Gastrocnemius medialis (tissue), 4 donors: ENCODE measurements at regions not wholly inside any gene's neighbourhood (a gene's known extent, or its start where the extent isn't known, plus 50 kb on each side); places are given as distances from the start of the nearest gene placed in this dataset.

Experiments used
- ATAC-seq, 2 donors: fragments of 150-250 bp; one replicate each; pipeline ENCODE4 v1.9.1; 2016
- DNase-seq, 2 donors: peaks; one replicate each; pipeline ENCODE4 v3.0.0-alpha.2; 2019
- H3K27ac ChIP-seq, 4 donors: fragments of 200-600 bp; sonication (generic); 1 replicate in 1 of 4; 2 replicates in 3 of 4; pipeline ENCODE4 v1.5.1; 2016 to 2018; ENCODE audit warnings: mild to moderate bottlenecking in 2 of 4, moderate library complexity in 1 of 4
- H3K27me3 ChIP-seq, 3 donors: fragments of 200-600 bp; sonication (generic) in 2 of 3; 1 replicate in 1 of 3; 2 replicates in 2 of 3; pipeline versions ENCODE4 v1.5.1 to v1.6.0; 2016 to 2019; ENCODE audit warnings: mild to moderate bottlenecking in 1 of 3, moderate library complexity in 1 of 3
- H3K36me3 ChIP-seq, 2 donors: fragments of 200-600 bp; sonication (generic) in 1 of 2; one replicate each; pipeline ENCODE4 v1.5.1; 2017 to 2018
- H3K4me1 ChIP-seq, 2 donors: fragments of 200-600 bp; sonication (generic) in 1 of 2; one replicate each; pipeline ENCODE4 v1.5.1; 2016 to 2017; ENCODE audit warnings: mild to moderate bottlenecking in 2 of 2
- H3K4me3 ChIP-seq, 4 donors: fragments of 200-600 bp; sonication (generic) in 3 of 4; 1 replicate in 1 of 4; 2 replicates in 3 of 4; pipeline ENCODE4 v1.5.1; 2016 to 2019; ENCODE audit warnings: mild to moderate bottlenecking in 2 of 4
- H3K9me3 ChIP-seq, 3 donors: fragments of 200-600 bp; sonication (generic) in 2 of 3; 1 replicate in 1 of 3; 2 replicates in 2 of 3; pipeline ENCODE4 v1.5.1; 2016 to 2019
- POLR2A ChIP-seq, 2 donors: fragments of 450-650 bp; IDR thresholded peaks; one replicate each; pipeline ENCODE4 v1.6.1; 2017; ENCODE audit warnings: antibody characterized with exemption in 2 of 2, mild to moderate bottlenecking in 2 of 2, moderate library complexity in 2 of 2
- in situ Hi-C, 4 donors: fragments of 200-750 bp; cut with MboI; loops; one replicate each; pipeline versions ENCODE4 v1.15.0 to v1.8.0; 2017; ENCODE audit warnings: low sequenced_read_pairs in 4 of 4
- intact Hi-C: fragments of 100-400 bp; cut with DNase I; formaldehyde crosslinking; loops from one replicate; pipeline ENCODE4 v1.15.1; 2023; ENCODE audit warnings: low total_unique reads
- TF ChIP-seq, protein P1 (sequence below), 5 experiments: fragments of 450-650 bp in 3 of 5; fragments of 200-600 bp in 2 of 5; sonication (generic) in 2 of 5; IDR thresholded peaks in 4 of 5; conservative IDR thresholded peaks in 1 of 5; 1 replicate in 4 of 5; 2 replicates in 1 of 5; pipeline ENCODE4 v1.5.1; 2016 to 2019; ENCODE audit warnings: antibody characterized with exemption in 5 of 5, mild to moderate bottlenecking in 3 of 5, moderate library complexity in 3 of 5

DNA sequence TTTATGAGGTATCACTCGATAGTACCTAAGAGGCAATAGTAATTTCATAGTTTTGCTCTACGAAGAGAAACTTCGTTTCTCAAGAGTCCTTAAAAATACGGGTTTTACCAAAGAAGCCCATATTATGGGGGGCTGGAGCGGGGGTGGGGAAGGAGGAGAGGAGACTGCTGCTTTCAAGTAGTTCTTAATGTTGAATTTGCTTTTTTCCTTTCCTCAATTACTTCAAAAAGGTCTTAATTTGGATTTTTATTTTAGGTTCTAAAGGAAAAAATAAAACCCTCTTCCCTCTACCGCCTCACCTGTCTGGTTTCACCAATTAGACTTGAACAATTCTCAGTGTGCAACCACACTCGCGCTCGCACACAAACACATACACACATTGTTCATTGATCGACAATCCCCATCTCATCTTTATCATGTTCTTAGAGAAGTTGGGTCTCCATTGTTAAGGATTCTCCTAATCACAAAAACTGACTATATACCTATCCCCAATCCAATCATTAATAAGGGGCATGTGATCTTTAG, 97.2 kb downstream of the HFE start:
- in situ Hi-C loops, result loop anchor here in 1 of 4 donors (25.0 kb wide), 1 partner anchor 1628 kb away; a partner anchor contains a TSS
- Histone ChIP-seq H3K4me1 (peaks cover 0 to 5% of the 10 kb centered on the region in 2 donors), H3K27ac (peak overlapping the region in 2 of 4 donors; percentile 58 to 66), H3K36me3 (no peaks in the 10 kb centered on the region), H3K9me3 (no peaks in the 10 kb centered on the region), H3K4me3 (peak overlapping the region in 2 of 4 donors; percentile 48 to 54), H3K27me3 (peaks cover 53 to 62% (median 59%) of the 10 kb centered on the region in 3 donors)
- ATAC-seq (no peak), DNase-seq (no peak)
- intact Hi-C loops, result no loop called here
- no peak for TF ChIP-seq POLR2A (IDR thresholded peaks at IDR 0.05)
- TF ChIP-seq, protein P1, sequence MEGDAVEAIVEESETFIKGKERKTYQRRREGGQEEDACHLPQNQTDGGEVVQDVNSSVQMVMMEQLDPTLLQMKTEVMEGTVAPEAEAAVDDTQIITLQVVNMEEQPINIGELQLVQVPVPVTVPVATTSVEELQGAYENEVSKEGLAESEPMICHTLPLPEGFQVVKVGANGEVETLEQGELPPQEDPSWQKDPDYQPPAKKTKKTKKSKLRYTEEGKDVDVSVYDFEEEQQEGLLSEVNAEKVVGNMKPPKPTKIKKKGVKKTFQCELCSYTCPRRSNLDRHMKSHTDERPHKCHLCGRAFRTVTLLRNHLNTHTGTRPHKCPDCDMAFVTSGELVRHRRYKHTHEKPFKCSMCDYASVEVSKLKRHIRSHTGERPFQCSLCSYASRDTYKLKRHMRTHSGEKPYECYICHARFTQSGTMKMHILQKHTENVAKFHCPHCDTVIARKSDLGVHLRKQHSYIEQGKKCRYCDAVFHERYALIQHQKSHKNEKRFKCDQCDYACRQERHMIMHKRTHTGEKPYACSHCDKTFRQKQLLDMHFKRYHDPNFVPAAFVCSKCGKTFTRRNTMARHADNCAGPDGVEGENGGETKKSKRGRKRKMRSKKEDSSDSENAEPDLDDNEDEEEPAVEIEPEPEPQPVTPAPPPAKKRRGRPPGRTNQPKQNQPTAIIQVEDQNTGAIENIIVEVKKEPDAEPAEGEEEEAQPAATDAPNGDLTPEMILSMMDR (IDR thresholded peaks at IDR 0.05 in 4 of 5, conservative IDR thresholded peaks at IDR 0.05 in 1 of 5), result no peak

DNA sequence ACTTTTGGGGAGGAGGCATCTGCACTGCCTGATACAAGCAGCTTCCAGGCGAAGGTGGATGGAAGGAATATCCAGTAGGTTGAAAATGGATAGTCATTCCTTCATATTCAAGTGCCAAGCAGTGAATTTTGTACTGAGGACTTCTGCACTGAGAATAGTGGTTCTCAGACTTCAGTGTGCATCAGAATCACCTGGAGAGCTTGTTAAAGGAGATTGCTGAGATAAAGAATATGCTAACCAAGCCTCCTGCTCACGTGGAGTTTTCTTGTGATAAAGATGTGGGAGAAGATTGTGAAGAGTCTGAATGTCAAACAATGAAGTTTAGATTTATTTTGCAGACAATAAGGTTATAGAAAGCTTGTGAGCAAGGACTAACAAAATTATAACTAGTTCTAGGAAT, 97.8 kb downstream of the HFE start:
- no peak for ATAC-seq
- no peaks in the 10 kb centered on the region for H3K9me3 ChIP-seq
- H3K36me3 ChIP-seq, result no peaks in the 10 kb centered on the region
- no peak overlapping the region for H3K27ac ChIP-seq
- peaks cover 59 to 67% (median 65%) of the 10 kb centered on the region in 3 donors for H3K27me3 ChIP-seq
- DNase-seq, result no peak
- intact Hi-C loops, result no loop called here
- TF ChIP-seq, protein P1 (IDR thresholded peaks at IDR 0.05 in 4 of 5, conservative IDR thresholded peaks at IDR 0.05 in 1 of 5), result no peak
- no peak for TF ChIP-seq POLR2A (IDR thresholded peaks at IDR 0.05)
- no peak overlapping the region for H3K4me3 ChIP-seq
- in situ Hi-C loops, result loop anchor here in 1 of 4 donors (25.0 kb wide), 1 partner anchor 1627 kb away; a partner anchor contains a TSS
- peaks cover 0 to 5% of the 10 kb centered on the region in 2 donors for H3K4me1 ChIP-seq

DNA sequence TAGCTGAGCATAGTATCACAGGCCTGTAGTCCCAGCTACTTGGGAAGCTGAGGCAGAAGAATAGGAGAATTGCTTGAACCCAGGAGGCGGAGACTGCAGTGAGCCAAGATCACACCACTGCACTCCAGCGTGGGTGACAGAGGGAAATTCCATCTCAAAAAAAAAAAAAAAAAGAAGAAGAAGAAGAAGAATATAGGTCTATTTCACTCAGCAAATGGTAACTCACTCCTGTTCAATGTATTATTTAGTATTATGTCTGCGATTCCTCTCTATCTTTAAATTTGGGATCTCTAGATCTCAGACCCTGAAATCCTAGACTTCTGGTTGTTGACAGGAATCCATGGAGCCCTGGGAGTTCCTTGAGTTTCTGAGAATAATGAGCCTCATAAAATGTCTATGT, 98.6 kb downstream of the HFE start:
- intact Hi-C loops, result no loop called here
- ATAC-seq (no peak), DNase-seq (no peak)
- no peaks in the 10 kb centered on the region for H3K9me3 ChIP-seq
- H3K27me3 ChIP-seq, result peaks cover 66 to 75% (median 73%) of the 10 kb centered on the region in 3 donors
- H3K36me3 ChIP-seq, result no peaks in the 10 kb centered on the region
- H3K27ac ChIP-seq, result no peak overlapping the region
- no peak overlapping the region for H3K4me3 ChIP-seq
- H3K4me1 ChIP-seq, result peaks cover 0 to 5% of the 10 kb centered on the region in 2 donors
- TF ChIP-seq, protein P1 (IDR thresholded peaks at IDR 0.05 in 4 of 5, conservative IDR thresholded peaks at IDR 0.05 in 1 of 5), result no peak
- no peak for TF ChIP-seq POLR2A (IDR thresholded peaks at IDR 0.05)
- in situ Hi-C loops, result loop anchor here in 1 of 4 donors (25.0 kb wide), 1 partner anchor 1626 kb away; a partner anchor contains a TSS

DNA sequence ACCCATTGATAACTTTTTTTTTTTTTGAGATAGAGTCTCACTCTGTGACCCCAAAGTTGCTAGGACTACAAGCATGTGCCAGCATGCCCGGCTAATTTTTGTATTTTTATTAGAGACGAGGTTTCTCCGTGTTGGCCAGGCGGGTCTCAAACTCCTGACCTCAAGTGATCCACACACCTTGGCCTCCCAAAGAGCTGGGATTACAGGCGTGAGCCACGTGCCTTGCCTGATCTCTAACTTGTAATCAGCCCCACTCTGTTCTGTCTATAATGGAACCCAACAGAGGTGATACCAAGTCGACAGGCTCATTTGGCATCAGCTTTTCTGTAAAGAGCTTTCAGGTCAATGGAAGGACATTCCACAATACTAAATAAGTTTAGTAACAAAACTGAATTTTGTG, 99.4 kb downstream of the HFE start:
- peaks cover 75 to 84% (median 81%) of the 10 kb centered on the region in 3 donors for H3K27me3 ChIP-seq
- in situ Hi-C loops, result loop anchor here in 1 of 4 donors (25.0 kb wide), 1 partner anchor 1626 kb away; a partner anchor contains a TSS
- H3K27ac ChIP-seq, result no peak overlapping the region
- H3K9me3 ChIP-seq, result no peaks in the 10 kb centered on the region
- no peaks in the 10 kb centered on the region for H3K36me3 ChIP-seq
- DNase-seq, result no peak
- TF ChIP-seq POLR2A (IDR thresholded peaks at IDR 0.05), result no peak
- TF ChIP-seq, protein P1 (IDR thresholded peaks at IDR 0.05 in 4 of 5, conservative IDR thresholded peaks at IDR 0.05 in 1 of 5), result no peak
- peaks cover 0 to 5% of the 10 kb centered on the region in 2 donors for H3K4me1 ChIP-seq
- ATAC-seq, result no peak
- intact Hi-C loops, result no loop called here
- H3K4me3 ChIP-seq, result no peak overlapping the region
